CD4-positive, alpha-beta T cell (primary cell): ENCODE measurements at regions not wholly inside any gene's neighbourhood (a gene's known extent, or its start where the extent isn't known, plus 50 kb on each side); places are given as distances from the start of the nearest gene placed in this dataset.

Source experiments
- ATAC-seq: fragments of 200-7000 bp; cut with Tn5 transposase; one replicate; pipeline ENCODE4 v1.10.0; 2022; ENCODE audit warnings: mild to moderate bottlenecking; ENCODE audit not compliant: poor library complexity
- CTCF ChIA-PET: fragments of 350-600 bp; sonication (Branson Sonifier 250); formaldehyde crosslinking; loops from one replicate; lab custom pipeline; 2021; ENCODE audit warnings: antibody characterized with exemption, inconsistent platforms; lab: Charles Lee
- POLR2A ChIA-PET: fragments of 350-600 bp; sonication (Branson Sonifier 250); formaldehyde crosslinking; loops from one replicate; lab custom pipeline; 2021; ENCODE audit warnings: antibody characterized with exemption, inconsistent platforms; lab: Charles Lee
- DNase-seq, 14 experiments: peaks; one replicate each; pipeline ENCODE4 v3.0.0-alpha.2; 2013 to 2020; ENCODE audit warnings: mixed read lengths in 2 of 14
- H3K27ac ChIP-seq, 2 donors: one replicate each; pipeline versions ENCODE4 v1.5.1 to v1.7.0; 2013; ENCODE audit warnings: low read length in 2 of 2, low read depth in 1 of 2, mild to moderate bottlenecking in 1 of 2
- H3K27me3 ChIP-seq, 2 experiments: 1 replicate in 1 of 2; 2 replicates in 1 of 2; pipeline versions ENCODE4 v1.6.1 to v1.7.0; 2013; ENCODE audit warnings: low read length in 2 of 2, control low read depth in 1 of 2, mild to moderate bottlenecking in 1 of 2, moderate library complexity in 1 of 2; ENCODE audit not compliant: insufficient read depth in 2 of 2, control insufficient read depth in 1 of 2
- H3K36me3 ChIP-seq: one replicate; pipeline ENCODE4 v1.6.1; 2013; ENCODE audit warnings: low read length, control low read depth; ENCODE audit not compliant: insufficient read depth
- H3K4me1 ChIP-seq: one replicate; pipeline ENCODE4 v1.6.1; 2013; ENCODE audit warnings: low read length, control low read depth; ENCODE audit not compliant: insufficient read depth
- H3K4me3 ChIP-seq: one replicate; pipeline ENCODE4 v1.5.1; 2013; ENCODE audit warnings: mild to moderate bottlenecking, low read length, moderate library complexity
- H3K9me3 ChIP-seq, 2 experiments: 1 replicate in 1 of 2; 2 replicates in 1 of 2; pipeline versions ENCODE4 v1.6.1 to v1.7.0; 2013; ENCODE audit warnings: low read length in 2 of 2, mild to moderate bottlenecking in 2 of 2, control low read depth in 1 of 2, moderate library complexity in 1 of 2; ENCODE audit not compliant: control insufficient read depth in 1 of 2, insufficient read depth in 1 of 2
- H3K27ac Mint-ChIP-seq: one replicate; pipeline ENCODE4 v1.8.0; 2020; ENCODE audit warnings: mixed read lengths
- H3K27me3 Mint-ChIP-seq: one replicate; pipeline ENCODE4 v1.8.0; 2021; ENCODE audit warnings: mixed read lengths
- H3K36me3 Mint-ChIP-seq: one replicate; pipeline ENCODE4 v1.8.0; 2021; ENCODE audit warnings: low read depth, mixed read lengths
- H3K4me1 Mint-ChIP-seq: one replicate; pipeline ENCODE4 v1.8.0; 2021; ENCODE audit warnings: low read depth, mixed read lengths
- H3K4me3 Mint-ChIP-seq: one replicate; pipeline ENCODE4 v1.8.0; 2020; ENCODE audit warnings: mild to moderate bottlenecking, mixed read lengths
- H3K9me3 Mint-ChIP-seq: one replicate; pipeline ENCODE4 v1.8.0; 2020; ENCODE audit warnings: mixed read lengths
- CTCF ChIP-seq: fragments of 200-600 bp; IDR thresholded peaks from one replicate; pipeline ENCODE4 v1.8.0; 2022; ENCODE audit warnings: antibody characterized with exemption, mild to moderate bottlenecking
- intact Hi-C, 2 experiments: fragments of 100-400 bp; cut with DNase I in 1 of 2; cut with micrococcal nuclease in 1 of 2; formaldehyde crosslinking; loops; one replicate each; pipeline versions ENCODE4 v1.15.1 to v1.9.0; 2023 to 2025; cut with DNase I, micrococcal nuclease

GRCh38 chr18:27500531-27500930 lies 315.4 kb upstream of the CHST9 start:
- no peaks in the 10 kb centered on the region for H3K27me3 ChIP-seq
- no peaks in the 10 kb centered on the region for H3K4me1 ChIP-seq
- Mint-ChIP-seq H3K36me3 (no peaks in the 10 kb centered on the region), H3K27ac (no peak overlapping the region), H3K27me3 (no peaks in the 10 kb centered on the region), H3K9me3 (peaks cover 5% of the 10 kb centered on the region), H3K4me1 (no peaks in the 10 kb centered on the region), H3K4me3 (no peak overlapping the region)
- ATAC-seq = no peak
- no peak for TF ChIP-seq CTCF
- no peaks in the 10 kb centered on the region for H3K36me3 ChIP-seq
- no peak overlapping the region for H3K27ac ChIP-seq
- no peak overlapping the region for H3K4me3 ChIP-seq
- H3K9me3 ChIP-seq = peaks cover 0 to 9% of the 10 kb centered on the region in 2 experiments
- CTCF ChIA-PET = no interaction called here
- intact Hi-C loops = no loop called here
- no peak for DNase-seq
- POLR2A ChIA-PET = no interaction called here

GRCh38 chr18:27497246-27497645 lies 312.1 kb upstream of the CHST9 start:
- POLR2A ChIA-PET = no interaction called here
- TF ChIP-seq CTCF = no peak

GRCh38 chr18:27493182-27493581 lies 308.1 kb upstream of the CHST9 start:
- Histone ChIP-seq H3K4me1 (no peaks in the 10 kb centered on the region), H3K36me3 (no peaks in the 10 kb centered on the region), H3K27ac (no peak overlapping the region), H3K9me3 (no peaks in the 10 kb centered on the region), H3K27me3 (no peaks in the 10 kb centered on the region), H3K4me3 (no peak overlapping the region)
- ChIA-PET POLR2A (no interaction called here), CTCF (no interaction called here)
- intact Hi-C loops = no loop called here
- Mint-ChIP-seq H3K27me3 (no peaks in the 10 kb centered on the region), H3K4me1 (no peaks in the 10 kb centered on the region), H3K27ac (no peak overlapping the region), H3K36me3 (no peaks in the 10 kb centered on the region), H3K4me3 (no peak overlapping the region), H3K9me3 (peaks cover 6% of the 10 kb centered on the region)
- no peak for TF ChIP-seq CTCF
- no peak for ATAC-seq
- no peak for DNase-seq

More at GRCh38 chr18:27497246-27497645, 312.1 kb upstream of the CHST9 start:
- H3K4me1 ChIP-seq = no peaks in the 10 kb centered on the region
- DNase-seq = no peak
- Mint-ChIP-seq H3K9me3 (peaks cover 3% of the 10 kb centered on the region), H3K4me3 (no peak overlapping the region), H3K36me3 (no peaks in the 10 kb centered on the region), H3K27me3 (no peaks in the 10 kb centered on the region), H3K27ac (no peak overlapping the region), H3K4me1 (no peaks in the 10 kb centered on the region)
- peaks cover 0 to 3% of the 10 kb centered on the region in 2 experiments for H3K9me3 ChIP-seq
- H3K4me3 ChIP-seq = no peak overlapping the region
- H3K27me3 ChIP-seq = no peaks in the 10 kb centered on the region
- H3K36me3 ChIP-seq = no peaks in the 10 kb centered on the region
- H3K27ac ChIP-seq = no peak overlapping the region
- no peak for ATAC-seq
- CTCF ChIA-PET = no interaction called here
- intact Hi-C loops = no loop called here
